ENCODE measurements at regions not wholly inside any gene's neighbourhood (a gene's known extent, or its start where the extent isn't known, plus 50 kb on each side); places are given as distances from the start of the nearest gene placed in this dataset.

GRCh38 chr13:65763811-65764210 is 1466.3 kb downstream of the PCDH9 start:
- Histone ChIP-seq H3K9ac (ENCODE audit: low read depth, low read length, poor library complexity, severe bottlenecking) (no peak overlapping the region), H4K20me1 (ENCODE audit: insufficient read depth, low read length, poor library complexity, severe bottlenecking) (no peaks in the 10 kb centered on the region)

GRCh38 chr13:65762012-65762411 is 1468.1 kb downstream of the PCDH9 start:
- H3K9me2 ChIP-seq (replicated peaks; ENCODE audit: low read depth, low read length) = no peaks in the 10 kb centered on the region
- H3K36me3 ChIP-seq (ENCODE audit: insufficient read depth, low read length) = no peaks in the 10 kb centered on the region
- no peak overlapping the region for H2AFZ ChIP-seq (ENCODE audit: low read length)
- H3K4me1 ChIP-seq (ENCODE audit: insufficient read depth, low read length, poor library complexity, severe bottlenecking) = no peaks in the 10 kb centered on the region
- no peaks in the 10 kb centered on the region for H3F3A ChIP-seq (ENCODE audit: low read depth)
- no peaks in the 10 kb centered on the region for H4K20me1 ChIP-seq (ENCODE audit: insufficient read depth, low read length, poor library complexity, severe bottlenecking)
- no peak overlapping the region for H3K4me2 ChIP-seq (ENCODE audit: low read depth, low read length, poor library complexity, severe bottlenecking)
- H3K27me3 ChIP-seq (ENCODE audit: insufficient read depth, low read length, poor library complexity, severe bottlenecking) = no peaks in the 10 kb centered on the region
- no peak overlapping the region for H3K4me3 ChIP-seq (ENCODE audit: low read length, poor library complexity, severe bottlenecking)
- no peaks in the 10 kb centered on the region for H3K79me2 ChIP-seq (ENCODE audit: insufficient read depth, low read length)
- TF ChIP-seq CTCF (conservative IDR thresholded peaks at IDR 0.05; ENCODE audit: low read length) (no peak), EZH2phosphoT487 (IDR thresholded peaks at IDR 0.05; ENCODE audit: borderline replicate concordance) (no peak)
- no peak overlapping the region for H3K9ac ChIP-seq (ENCODE audit: low read depth, low read length, poor library complexity, severe bottlenecking)
- H3K9me3 ChIP-seq (ENCODE audit: insufficient read depth, low read depth, low read length) = peaks cover 9% of the 10 kb centered on the region; the same call in 1 of the 2 replicates

More at GRCh38 chr13:65763811-65764210, 1466.3 kb downstream of the PCDH9 start:
- Histone ChIP-seq H2AFZ (ENCODE audit: low read length) (no peak overlapping the region), H3K4me3 (ENCODE audit: low read length, poor library complexity, severe bottlenecking) (no peak overlapping the region), H3K36me3 (ENCODE audit: insufficient read depth, low read length) (no peaks in the 10 kb centered on the region), H3K4me1 (ENCODE audit: insufficient read depth, low read length, poor library complexity, severe bottlenecking) (no peaks in the 10 kb centered on the region), H3F3A (ENCODE audit: low read depth) (no peaks in the 10 kb centered on the region), H3K9me3 (ENCODE audit: insufficient read depth, low read depth, low read length) (0 out of 2 replicates have a peak, but pooled peaks cover 6% of the 10 kb centered on the region), H3K4me2 (ENCODE audit: low read depth, low read length, poor library complexity, severe bottlenecking) (no peak overlapping the region), H3K9me2 (replicated peaks; ENCODE audit: low read depth, low read length) (no peaks in the 10 kb centered on the region), H3K79me2 (ENCODE audit: insufficient read depth, low read length) (no peaks in the 10 kb centered on the region), H3K27me3 (ENCODE audit: insufficient read depth, low read length, poor library complexity, severe bottlenecking) (no peaks in the 10 kb centered on the region)
- no peak for TF ChIP-seq CTCF (conservative IDR thresholded peaks at IDR 0.05; ENCODE audit: low read length)

GRCh38 chr13:65756071-65756671 is 1474.0 kb downstream of the PCDH9 start:
- TF ChIP-seq EZH2phosphoT487 (IDR thresholded peaks at IDR 0.05; ENCODE audit: borderline replicate concordance) = no peak
- TF ChIP-seq CTCF (conservative IDR thresholded peaks at IDR 0.05; ENCODE audit: low read length) = no peak

More at GRCh38 chr13:65756071-65756671, 1474.0 kb downstream of the PCDH9 start:
- H3K4me1 ChIP-seq (ENCODE audit: insufficient read depth, low read length, poor library complexity, severe bottlenecking) = no peaks in the 10 kb centered on the region
- no peak overlapping the region for H3K4me2 ChIP-seq (ENCODE audit: low read depth, low read length, poor library complexity, severe bottlenecking)
- no peaks in the 10 kb centered on the region for H3K36me3 ChIP-seq (ENCODE audit: insufficient read depth, low read length)
- no peaks in the 10 kb centered on the region for H3K9me2 ChIP-seq (replicated peaks; ENCODE audit: low read depth, low read length)
- no peak overlapping the region for H3K4me3 ChIP-seq (ENCODE audit: low read length, poor library complexity, severe bottlenecking)
- H3K79me2 ChIP-seq (ENCODE audit: insufficient read depth, low read length) = no peaks in the 10 kb centered on the region
- H4K20me1 ChIP-seq (ENCODE audit: insufficient read depth, low read length, poor library complexity, severe bottlenecking) = no peaks in the 10 kb centered on the region
- H3F3A ChIP-seq (ENCODE audit: low read depth) = no peaks in the 10 kb centered on the region
- no peaks in the 10 kb centered on the region for H3K27me3 ChIP-seq (ENCODE audit: insufficient read depth, low read length, poor library complexity, severe bottlenecking)
- no peak overlapping the region for H3K9ac ChIP-seq (ENCODE audit: low read depth, low read length, poor library complexity, severe bottlenecking)
- H3K9me3 ChIP-seq (ENCODE audit: insufficient read depth, low read depth, low read length) = peaks cover 9% of the 10 kb centered on the region; the same call in 1 of the 2 replicates
- no peak overlapping the region for H2AFZ ChIP-seq (ENCODE audit: low read length)

Data from Loucy (cell line).